HG03457 (cell line): ENCODE measurements at regions not wholly inside any gene's neighbourhood (a gene's known extent, or its start where the extent isn't known, plus 50 kb on each side); places are given as distances from the start of the nearest gene placed in this dataset.

Experiments used
- ATAC-seq: cut with Tn5 transposase; IDR thresholded peaks from one replicate; pipeline ENCODE4 v1.9.1; 2021; ENCODE audit warnings: moderate number of reproducible peaks; ENCODE audit not compliant: unreplicated experiment

DNA sequence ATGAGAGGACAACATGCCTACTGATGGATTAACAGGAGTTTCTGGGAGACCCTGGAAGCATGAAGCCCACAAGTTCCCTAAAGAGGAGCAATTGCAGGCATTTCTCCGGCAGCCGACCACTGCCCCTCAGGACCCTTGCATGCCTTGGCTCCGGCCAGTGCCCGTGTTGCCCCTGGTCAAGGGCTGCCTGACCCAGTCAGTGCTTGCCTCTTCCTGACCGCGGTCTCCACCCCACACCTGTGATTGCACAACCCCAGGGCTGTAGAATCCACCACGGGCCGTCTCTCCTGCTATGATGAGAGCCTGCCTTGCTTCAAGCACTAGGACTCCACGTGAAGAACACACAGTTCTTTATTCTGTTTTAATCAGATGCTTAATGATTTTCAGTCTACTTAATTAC is 127.5 kb downstream of the GLI2 start:
- no peak for ATAC-seq

DNA sequence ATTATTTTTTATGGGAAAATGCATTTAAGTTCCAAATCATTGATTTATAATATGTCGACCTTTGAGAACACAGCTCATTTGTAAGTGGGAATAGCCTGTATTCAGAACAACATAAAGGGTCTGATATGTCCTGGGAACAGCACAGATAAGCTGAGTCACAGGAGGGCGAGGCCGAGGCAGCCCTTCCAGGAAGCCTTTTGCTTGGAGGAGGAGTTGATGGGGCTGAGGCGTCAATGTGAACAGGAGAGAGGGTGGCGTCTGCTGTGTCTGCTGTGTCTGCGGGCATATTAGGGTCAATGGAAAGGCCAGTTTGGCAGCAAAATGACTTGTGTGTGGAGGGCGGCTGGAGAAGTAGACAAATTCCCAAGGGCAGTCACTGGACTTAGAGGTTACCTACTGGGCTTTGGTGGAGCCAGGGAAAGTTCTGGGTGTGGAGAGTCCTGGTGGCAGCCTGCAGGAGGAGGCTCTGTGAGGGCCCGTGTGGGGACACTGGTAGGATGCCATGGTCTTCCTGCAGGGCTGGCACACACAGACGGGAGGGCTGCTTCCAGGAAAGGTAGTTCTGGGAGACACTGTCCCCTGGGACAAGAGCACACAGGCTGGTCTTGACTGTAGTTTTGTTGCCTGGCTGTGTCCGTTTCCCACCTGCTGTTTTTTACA is 128.1 kb downstream of the GLI2 start:
- no peak for ATAC-seq

DNA sequence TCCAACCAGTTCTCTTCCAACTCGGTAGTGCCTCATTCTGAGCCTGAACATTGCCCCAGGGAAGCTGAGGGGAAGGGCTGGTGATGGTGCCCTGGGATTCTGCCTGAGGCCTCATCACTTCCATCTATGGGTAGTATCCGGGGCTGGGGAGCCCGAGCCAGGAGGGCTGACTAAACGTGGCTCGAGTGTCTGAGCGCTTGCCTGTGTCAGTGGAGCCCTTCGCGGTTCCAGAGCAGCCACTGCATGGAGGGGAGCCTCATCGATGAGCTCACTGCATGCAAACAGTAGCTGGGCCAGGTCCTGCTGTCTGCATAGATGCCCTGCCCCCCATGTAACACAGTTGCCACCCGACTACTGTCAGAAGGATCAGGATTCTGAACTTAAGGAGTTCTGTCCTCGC is 129.3 kb downstream of the GLI2 start:
- ATAC-seq = no peak

DNA sequence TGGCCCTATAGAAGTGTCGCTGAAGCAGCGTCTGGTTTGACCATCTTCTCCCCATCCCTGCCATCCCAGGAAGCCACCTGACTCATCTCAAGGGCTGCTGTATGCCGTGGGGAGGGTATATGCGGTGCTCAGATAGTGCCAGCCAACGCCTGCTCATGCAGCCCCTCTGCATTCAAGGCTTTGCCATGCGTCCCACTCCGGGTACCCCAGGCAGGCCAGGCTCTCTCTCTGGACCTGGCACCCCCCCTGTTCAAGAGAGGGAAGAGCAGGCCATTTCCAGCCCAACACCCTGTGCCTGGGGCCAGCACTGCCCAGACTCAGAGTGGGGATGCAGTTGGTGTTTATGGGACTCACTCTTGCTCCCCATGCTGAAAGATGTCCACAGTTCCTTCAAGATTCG is 130.0 kb downstream of the GLI2 start:
- no peak for ATAC-seq

DNA sequence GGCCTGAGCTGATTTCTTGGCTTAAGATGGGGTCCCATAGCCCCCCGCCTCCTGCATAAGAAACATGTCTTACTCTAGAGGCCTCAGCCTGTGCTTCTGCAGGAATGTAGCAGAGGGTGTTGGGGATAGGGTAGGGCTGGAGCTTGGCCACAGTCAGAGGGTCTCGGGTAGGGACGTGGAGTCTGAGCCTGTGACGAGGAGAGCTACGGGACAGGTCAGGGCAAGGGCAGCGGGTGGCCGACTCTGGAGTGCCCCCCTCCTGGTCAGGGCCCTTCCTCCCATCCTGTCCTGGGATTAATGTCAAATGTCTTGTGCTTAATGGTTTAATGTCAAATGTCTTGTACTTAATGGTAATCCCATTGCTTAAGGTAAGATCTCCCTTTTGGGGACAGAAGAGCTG is 130.4 kb downstream of the GLI2 start:
- no peak for ATAC-seq

DNA sequence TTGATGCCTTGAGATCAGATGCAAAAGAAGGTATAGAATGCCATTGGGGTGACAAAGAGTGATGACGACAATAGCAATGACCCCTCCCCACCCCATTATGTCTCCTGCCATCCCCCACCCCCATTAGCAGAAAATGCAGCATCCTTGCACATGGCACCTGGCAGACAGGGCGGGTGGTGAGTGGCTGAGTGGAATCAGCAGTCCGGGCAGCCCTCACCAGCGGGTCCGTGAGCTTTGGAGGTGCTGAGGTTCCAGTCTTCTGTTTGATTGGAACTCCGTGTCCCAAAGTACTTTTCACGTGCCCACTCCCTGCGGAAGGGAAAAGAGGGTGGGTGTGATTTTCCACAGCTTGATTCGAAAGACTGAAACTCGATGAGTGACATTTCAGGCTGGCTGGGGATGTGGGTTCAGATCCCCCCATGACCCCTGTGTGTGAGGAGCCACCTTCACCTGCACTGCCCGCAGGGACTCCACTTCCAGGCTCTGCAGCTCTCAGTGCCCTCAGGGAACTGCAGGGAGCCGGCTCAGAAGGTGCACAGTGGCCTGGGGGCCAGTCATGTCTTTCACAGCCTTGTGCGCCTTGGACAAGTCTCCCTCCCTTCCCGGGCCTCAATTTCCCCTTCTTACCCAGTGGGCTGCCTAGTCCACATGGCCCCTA is 130.9 kb downstream of the GLI2 start:
- no peak for ATAC-seq

DNA sequence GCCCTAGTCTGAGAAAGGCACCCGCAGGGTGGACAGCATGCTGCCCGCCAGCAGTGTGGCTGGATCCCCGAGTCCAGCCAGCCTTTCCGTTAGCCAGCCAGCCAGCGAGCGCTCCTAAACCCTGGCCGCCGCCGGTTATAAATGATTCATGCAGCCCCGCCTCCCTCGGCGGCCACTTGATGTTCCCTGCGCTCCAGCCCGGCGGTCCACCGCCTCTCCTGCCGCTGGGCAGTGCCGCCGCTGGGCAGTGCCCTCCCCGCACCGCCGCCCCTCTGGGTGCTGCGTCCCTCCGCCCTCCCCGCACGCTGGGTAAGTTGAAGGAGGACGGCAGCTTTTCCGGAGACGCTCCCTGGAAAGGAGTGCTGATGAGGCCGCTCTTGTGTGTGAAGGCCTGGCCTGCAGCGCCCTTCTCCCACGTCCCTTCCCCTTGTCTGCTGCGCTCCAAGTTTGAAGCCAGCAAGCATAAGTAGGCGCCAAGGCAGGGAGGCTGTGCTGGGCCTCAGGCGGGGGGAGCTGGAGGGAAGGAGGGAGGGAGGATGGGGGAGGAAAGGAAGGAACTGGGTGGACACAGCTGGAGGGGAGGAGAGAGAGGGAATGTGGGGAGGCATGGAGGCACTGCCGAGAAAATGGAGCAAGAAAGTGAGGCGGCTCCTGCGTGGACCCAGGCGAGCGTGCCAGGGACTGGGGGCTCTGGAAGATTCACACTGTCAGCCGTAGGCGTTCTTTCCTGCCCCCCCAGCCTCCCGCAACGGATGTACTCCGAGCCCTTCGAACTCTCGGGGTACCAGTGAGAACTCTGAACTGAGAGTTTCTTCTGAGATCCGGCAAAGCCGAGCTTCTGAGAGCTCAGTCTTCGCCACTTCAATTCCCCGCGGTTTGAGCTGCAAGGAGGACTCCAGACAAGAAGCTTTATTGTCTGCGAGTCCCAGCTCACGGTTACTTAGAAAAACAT is 131.9 kb downstream of the GLI2 start:
- no peak for ATAC-seq

DNA sequence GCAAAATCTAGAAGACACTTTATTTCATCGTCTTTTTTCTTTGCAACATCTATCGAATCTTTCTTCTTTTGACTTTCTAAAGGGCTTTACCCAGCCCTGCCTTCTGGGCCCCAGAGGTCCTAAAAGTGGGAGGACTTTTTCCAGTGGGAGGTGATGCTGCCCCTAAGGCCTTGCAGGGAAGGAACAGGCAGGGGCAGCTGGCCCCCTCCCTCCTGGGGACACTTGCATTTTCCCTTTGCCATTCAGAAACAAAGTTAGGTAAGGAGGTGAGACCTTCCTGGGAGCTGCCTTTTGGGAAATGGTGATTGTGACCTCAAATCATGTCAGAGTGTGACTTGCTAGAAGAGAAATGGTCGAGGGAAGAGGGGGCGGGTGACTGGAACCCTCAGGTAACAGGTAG is 132.7 kb downstream of the GLI2 start:
- no peak for ATAC-seq

DNA sequence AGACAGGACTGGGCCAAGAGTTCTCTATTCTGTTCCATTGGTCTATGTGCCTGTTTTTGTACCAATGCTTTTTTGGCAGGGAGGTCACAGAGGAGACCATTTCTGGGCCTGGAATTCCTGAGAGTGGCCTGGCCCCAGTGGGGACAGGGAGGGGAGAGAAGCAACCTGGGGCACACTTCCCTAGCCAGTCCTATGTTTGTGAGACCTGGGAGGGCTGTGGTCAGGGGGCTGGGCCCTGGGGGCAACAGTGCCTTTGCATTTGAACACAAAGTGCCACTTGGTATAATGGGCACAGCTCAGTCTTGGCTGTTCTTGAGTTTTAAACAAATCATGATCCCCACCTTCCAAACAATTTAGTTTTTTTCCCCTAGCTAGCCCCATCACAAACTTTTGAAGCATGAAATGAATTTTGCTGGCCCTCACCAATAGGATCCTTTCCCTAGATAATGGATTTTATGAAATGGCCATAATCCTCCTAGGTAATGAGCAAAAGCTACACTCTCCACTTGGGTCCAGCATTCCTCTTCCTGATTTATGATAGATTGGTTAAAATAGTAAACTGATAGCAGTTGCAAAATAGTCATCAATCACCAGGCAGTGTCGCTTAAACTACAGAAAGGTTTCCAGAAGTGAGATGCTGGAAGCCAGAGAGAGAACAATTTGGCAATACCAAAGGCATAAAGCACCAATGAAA is 133.5 kb downstream of the GLI2 start:
- ATAC-seq = no peak

DNA sequence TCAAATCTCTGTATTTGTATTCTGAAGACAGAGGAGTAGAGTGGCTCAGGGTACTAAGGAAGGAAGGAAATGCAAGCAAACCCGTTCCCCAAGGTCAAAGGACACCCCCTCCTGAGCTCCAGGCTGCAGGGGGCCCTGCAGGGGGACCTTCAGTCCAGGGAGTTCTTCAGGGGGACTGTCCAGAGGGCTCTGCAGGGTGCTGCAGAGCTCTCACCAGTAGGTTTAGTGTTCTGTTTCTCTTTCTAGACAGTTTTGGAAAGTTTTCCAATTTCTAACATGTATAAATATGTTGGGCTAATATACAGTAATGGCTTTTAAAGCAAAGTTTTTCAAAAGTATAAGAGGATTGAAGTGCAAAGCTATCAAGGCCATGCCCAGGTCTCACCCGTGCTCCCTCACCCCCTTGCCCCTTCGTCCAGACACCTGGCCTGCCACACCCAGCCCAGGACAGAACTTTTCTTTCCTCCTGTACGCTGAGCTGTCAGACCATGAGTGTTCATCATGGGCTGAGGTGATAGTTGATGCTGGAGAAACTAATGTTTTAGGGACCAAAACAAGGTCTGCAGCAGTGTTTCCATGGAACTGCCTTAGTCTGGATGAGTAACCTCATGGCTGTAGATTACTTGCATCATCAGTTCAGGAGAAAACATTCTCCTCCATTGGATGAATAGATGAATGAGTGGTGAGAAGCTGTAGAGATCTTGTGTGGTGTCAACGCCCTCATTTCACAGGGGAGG is 134.2 kb downstream of the GLI2 start:
- no peak for ATAC-seq

DNA sequence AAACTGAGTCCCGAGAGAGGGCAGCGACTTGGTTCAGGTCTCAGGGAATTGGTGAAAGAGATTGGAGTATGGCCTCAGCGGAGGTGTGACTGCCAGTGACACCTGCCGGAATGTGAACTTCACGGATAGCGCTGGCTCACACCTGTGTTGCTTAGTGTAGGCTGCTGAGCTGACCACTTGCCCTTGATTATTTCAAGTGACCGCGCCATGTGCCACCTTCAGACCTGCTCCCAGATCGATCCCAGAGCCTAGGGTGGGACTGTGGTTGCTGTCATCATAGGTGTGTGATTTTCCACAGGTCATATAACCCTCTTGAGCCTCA is 134.8 kb downstream of the GLI2 start:
- ATAC-seq = no peak

DNA sequence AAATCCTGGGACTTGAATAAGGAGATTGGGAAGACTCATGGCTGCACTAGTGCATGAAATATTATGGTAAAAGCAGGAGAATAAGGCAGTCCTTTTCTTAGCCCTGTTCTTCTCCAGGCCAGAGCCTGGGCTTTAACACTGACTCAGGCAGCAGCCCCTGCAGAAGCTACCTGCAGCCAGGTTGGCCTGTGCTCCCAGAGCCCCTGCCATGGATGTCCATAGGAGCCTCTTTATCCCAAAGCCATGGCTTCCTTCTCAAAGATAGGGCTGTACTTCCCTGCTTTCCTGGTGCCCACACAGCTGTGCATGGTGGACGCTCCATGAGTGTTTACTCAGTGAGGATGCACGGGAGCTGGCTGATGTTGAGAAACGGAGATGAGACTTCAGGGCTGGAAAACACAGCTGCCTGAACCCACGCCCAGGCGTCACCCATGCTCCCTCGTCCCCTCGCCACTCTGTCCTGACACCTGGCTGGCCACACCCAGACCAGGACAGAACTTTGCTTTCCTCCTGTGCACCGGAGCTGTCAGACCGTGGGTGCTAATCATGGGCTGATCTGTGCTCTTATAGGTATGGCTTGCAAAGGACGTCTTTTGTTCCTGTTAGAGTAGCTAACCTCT is 135.5 kb downstream of the GLI2 start:
- no peak for ATAC-seq

DNA sequence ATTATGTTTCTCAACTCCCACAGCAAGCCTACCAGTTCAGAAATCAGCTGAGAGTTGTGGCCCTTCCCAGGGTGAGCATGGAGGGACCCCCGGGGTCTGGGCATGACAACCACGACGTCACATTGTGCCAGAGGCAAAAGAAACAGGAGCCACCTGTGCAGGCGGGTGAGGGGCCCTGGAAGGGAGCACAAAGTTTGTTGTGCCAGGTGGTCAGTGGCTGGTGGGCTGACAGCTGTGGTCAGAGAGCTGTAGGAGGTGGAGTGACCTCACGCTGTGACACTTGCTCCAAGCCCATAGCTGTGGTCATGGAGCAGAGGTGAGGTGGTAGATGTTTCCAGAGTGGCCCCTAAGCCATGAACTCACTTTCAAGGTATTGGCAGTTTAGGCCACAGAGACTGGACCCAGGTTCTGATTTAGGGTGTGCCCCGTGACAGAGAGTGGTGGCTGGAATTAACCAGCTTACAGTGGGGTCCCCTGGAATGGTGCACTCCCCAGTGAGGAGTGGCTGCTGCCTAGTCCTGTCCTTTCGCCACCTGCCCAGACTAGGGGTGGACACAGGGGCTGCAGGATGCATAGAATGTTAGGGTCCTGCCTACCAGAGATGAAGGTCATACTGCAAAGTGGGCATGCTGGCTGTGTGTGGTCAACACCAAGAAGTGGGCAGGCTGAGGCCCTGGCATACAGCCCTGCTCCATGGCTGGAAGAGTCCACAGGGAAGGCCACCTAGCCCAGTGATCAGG is 136.4 kb downstream of the GLI2 start:
- ATAC-seq = no peak

DNA sequence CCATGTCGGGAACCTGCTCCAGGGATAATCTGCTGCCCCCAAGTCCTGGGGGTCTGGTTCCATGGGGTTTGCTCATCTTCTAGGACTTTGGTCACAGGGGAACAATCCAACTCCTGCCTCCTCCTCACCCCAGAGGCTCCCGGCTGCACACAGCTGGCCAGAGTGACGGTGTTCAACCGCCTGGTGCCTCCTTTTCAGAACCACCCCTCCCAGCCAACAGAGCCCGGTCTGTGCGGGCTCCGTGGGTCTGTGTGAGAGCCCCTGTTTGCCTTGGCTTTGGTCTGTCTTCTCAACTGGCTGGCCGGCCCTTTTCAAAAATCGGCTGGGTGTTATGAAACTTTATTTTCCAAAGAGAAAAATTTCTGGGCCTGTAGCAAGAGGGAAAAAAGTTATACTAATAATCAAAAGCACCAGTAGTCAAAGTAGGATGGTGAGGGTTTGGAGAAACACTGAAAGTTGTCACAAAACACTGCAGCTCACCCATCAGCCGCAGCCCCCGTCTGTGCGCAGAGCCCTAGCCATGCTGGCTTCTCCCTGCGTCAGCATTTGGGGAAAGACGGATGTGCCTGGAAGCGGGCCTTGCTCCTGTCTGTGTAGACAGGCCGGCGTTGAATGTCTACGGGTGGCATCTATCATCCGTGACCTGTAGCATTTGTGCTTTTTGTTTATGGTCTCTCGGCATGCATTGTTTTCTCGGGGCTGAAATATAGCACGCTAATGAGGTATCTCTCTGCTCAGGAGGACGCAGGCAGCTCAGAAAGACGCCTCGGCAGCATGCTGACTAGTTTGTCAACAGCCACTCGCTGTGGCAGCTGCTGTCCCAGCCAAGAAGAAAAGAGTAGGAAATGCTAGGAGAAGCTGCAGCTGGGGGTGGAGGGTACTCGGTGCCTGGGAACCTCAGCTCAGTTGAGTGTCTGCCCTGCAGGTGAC is 138.6 kb downstream of the GLI2 start:
- ATAC-seq = no peak

DNA sequence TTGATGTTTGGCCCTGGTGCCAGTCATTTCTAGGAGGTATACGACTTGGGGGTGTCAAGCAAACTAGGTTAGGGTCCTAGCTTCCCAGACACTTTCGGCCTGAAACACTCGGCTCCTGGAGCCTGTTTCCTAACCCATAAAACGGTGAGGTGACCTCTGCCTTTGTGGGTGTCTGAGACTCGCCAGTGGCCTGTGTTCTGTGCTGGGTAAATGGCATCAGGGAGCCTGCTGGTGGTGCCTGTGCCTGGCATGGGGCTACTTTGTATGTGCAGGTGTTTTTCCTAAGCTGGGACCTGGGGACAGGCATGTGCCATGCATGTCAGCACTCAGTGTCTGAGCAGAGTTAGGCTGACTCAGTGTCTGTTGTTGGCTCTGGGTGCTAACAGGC is 139.2 kb downstream of the GLI2 start:
- no peak for ATAC-seq

DNA sequence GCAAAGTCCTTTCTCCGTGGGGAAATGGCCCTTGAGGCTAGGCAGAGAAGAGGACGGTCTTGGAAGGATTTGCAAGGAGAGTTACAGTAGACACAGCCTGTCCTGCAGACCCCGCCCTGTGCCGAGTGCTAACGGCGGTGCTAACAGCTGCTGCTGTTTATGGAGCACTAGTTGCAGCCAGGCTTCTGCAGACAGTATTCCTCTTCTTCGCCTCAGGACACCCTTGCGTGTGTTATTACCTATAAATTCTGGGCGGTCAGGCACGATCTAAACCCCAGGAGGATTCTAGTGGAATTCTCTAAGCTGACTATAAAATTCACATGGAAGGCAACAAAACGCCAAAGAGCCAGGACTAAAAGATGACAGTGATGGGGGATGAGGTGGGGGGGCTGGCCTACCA is 139.8 kb downstream of the GLI2 start:
- no peak for ATAC-seq

DNA sequence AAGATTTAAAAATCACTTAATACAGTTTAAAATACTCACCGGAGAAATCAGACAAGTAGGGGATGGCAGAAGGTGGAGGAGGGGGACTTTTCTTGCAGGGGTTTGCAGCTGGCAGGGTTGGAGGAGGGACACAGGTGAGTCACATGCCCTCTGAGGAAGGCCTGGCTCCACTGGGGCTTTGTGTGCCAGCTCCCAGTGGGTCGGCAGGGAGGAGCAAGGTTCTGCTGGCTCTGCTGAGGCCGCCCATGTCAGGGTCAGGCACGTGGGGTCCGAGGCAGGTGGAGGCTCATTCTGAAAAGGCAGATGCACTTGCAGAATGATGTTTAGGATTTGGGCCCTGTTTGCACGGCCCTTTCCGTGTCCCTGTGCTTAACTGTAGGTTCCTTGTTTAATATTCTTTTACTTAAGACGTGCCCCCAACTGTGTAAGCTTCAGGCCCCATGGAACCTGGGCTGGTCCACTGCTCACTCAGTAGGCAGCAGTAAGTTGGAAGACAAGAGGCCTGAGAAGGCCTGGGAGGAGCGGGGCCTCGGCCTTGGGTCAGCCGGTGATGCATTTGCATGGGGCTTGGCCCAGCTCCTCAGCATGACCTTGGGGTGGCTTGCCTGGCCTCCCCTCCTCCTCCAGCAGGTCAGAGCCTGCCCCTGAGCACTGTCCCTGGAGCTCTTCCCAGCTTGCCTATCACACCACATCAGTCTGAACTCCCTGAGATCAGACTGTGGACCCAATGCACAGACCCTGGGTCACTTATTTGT is 141.0 kb downstream of the GLI2 start:
- no peak for ATAC-seq

DNA sequence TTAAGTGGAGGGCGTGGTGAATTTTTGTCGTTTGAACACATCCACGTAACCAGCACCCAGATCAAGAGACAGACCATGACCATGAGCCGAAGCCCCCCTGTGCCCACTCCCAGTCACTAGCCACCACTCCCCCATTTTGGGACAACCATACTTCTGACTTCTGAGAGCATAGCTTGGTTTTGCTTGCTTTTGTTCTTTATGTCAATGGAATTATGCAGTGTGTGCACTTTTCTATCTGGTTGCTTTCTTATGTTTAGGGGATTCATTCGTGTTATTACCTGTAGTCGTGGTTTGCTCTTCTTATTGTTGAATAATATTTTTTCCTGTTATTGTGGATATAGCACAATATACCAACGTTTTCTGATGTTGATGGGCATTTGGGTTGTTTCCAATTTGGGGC is 141.7 kb downstream of the GLI2 start:
- ATAC-seq = no peak
